H9 (cell line): ENCODE measurements at regions not wholly inside any gene's neighbourhood (a gene's known extent, or its start where the extent isn't known, plus 50 kb on each side); places are given as distances from the start of the nearest gene placed in this dataset.

Source experiments
- DNase-seq: peaks from one replicate; pipeline ENCODE4 v3.0.0-alpha.2; 2017
- H2AFZ ChIP-seq: one replicate; pipeline ENCODE4 v1.6.1; 2013; ENCODE audit warnings: mild to moderate bottlenecking, low read length, control low read depth, moderate library complexity
- H2AK5ac ChIP-seq: 2 replicates; pipeline ENCODE4 v1.6.1; 2013; ENCODE audit warnings: low read length, control low read depth, mixed read lengths; ENCODE audit not compliant: insufficient read length
- H2BK120ac ChIP-seq: one replicate; pipeline ENCODE4 v1.6.1; 2013; ENCODE audit warnings: low read depth, mild to moderate bottlenecking, low read length, control low read depth, inconsistent platforms; ENCODE audit not compliant: poor library complexity, severe bottlenecking
- H2BK12ac ChIP-seq: 2 replicates; pipeline ENCODE4 v1.6.1; 2013; ENCODE audit warnings: low read length, control low read depth, mixed read lengths, low read depth; ENCODE audit not compliant: insufficient read length
- H2BK15ac ChIP-seq: 2 replicates; pipeline ENCODE4 v1.6.1; 2013; ENCODE audit warnings: low read depth, low read length, control low read depth
- H2BK20ac ChIP-seq: one replicate; pipeline ENCODE4 v1.6.1; 2013; ENCODE audit warnings: low read depth, mild to moderate bottlenecking, low read length, control low read depth, inconsistent platforms; ENCODE audit not compliant: poor library complexity, severe bottlenecking
- H2BK5ac ChIP-seq: 2 replicates; pipeline ENCODE4 v1.6.1; 2013; ENCODE audit warnings: low read length, control low read depth, mixed read lengths; ENCODE audit not compliant: insufficient read length
- H3K14ac ChIP-seq: 2 replicates; pipeline ENCODE4 v1.6.1; 2013; ENCODE audit warnings: low read length, control low read depth; ENCODE audit not compliant: insufficient read depth
- H3K18ac ChIP-seq: 2 replicates; pipeline ENCODE4 v1.6.1; 2013; ENCODE audit warnings: low read depth, mild to moderate bottlenecking, mixed read lengths, low read length, control low read depth; ENCODE audit not compliant: insufficient read length
- H3K23ac ChIP-seq: 2 replicates; pipeline ENCODE4 v1.6.1; 2013; ENCODE audit warnings: low read length, control low read depth, mixed read lengths, low read depth; ENCODE audit not compliant: insufficient read length
- H3K23me2 ChIP-seq: 2 replicates; pipeline ENCODE4 v1.6.1; 2013; ENCODE audit warnings: low read depth, mild to moderate bottlenecking, mixed read lengths, low read length, control low read depth; ENCODE audit not compliant: insufficient read length, poor library complexity, severe bottlenecking
- H3K27ac ChIP-seq: 2 replicates; pipeline ENCODE4 v1.5.1; 2013; ENCODE audit warnings: low read length, control low read depth, mixed read lengths, low read depth; ENCODE audit not compliant: insufficient read length
- H3K27me3 ChIP-seq: 2 replicates; pipeline ENCODE4 v1.6.1; 2013; ENCODE audit warnings: low read length, control low read depth, inconsistent platforms; ENCODE audit not compliant: insufficient read depth
- H3K4ac ChIP-seq: 2 replicates; pipeline ENCODE4 v1.6.1; 2013; ENCODE audit warnings: low read depth, mild to moderate bottlenecking, control low read depth, inconsistent platforms, low read length, moderate library complexity
- H3K4me1 ChIP-seq: 2 replicates; pipeline ENCODE4 v1.6.1; 2013; ENCODE audit warnings: low read length, control low read depth, inconsistent platforms; ENCODE audit not compliant: insufficient read depth
- H3K4me2 ChIP-seq: 2 replicates; pipeline ENCODE4 v1.6.1; 2013; ENCODE audit warnings: low read length, control low read depth, mixed read lengths; ENCODE audit not compliant: insufficient read length, insufficient read depth
- H3K56ac ChIP-seq: 2 replicates; pipeline ENCODE4 v1.6.1; 2013; ENCODE audit warnings: low read depth, mild to moderate bottlenecking, mixed read lengths, low read length, control low read depth; ENCODE audit not compliant: insufficient read length
- H3K79me1 ChIP-seq: 2 replicates; pipeline ENCODE4 v1.6.1; 2013; ENCODE audit warnings: low read depth, mild to moderate bottlenecking, moderate library complexity, low read length, control low read depth, inconsistent platforms; ENCODE audit not compliant: insufficient read depth, poor library complexity, severe bottlenecking
- H3K79me2 ChIP-seq: 2 replicates; pipeline ENCODE4 v1.6.1; 2013; ENCODE audit warnings: low read length, control low read depth, inconsistent platforms; ENCODE audit not compliant: insufficient read depth
- H3K9ac ChIP-seq: 2 replicates; pipeline ENCODE4 v1.6.1; 2013; ENCODE audit warnings: low read length, control low read depth, mixed read lengths; ENCODE audit not compliant: insufficient read length; ENCODE audit errors: extremely low read depth
- H3K9me3 ChIP-seq: one replicate; pipeline ENCODE4 v1.6.1; 2013; ENCODE audit warnings: low read depth, low read length, inconsistent platforms; ENCODE audit not compliant: control insufficient read depth
- H3T11ph ChIP-seq: one replicate; pipeline ENCODE4 v1.6.1; 2013; ENCODE audit warnings: mild to moderate bottlenecking, low read length, control low read depth, inconsistent platforms
- H4K20me1 ChIP-seq: one replicate; pipeline ENCODE4 v1.6.1; 2013; ENCODE audit not compliant: control insufficient read depth, insufficient read length, insufficient read depth
- H4K5ac ChIP-seq: 2 replicates; pipeline ENCODE4 v1.6.1; 2013; ENCODE audit warnings: low read depth, mild to moderate bottlenecking, mixed read lengths, low read length, control low read depth; ENCODE audit not compliant: insufficient read length
- H4K8ac ChIP-seq: replicated peaks from 2 replicates; pipeline ENCODE4 v1.6.1; 2013; ENCODE audit warnings: low read length, control low read depth, mixed read lengths, low read depth; ENCODE audit not compliant: insufficient read length
- H4K91ac ChIP-seq: 2 replicates; pipeline ENCODE4 v1.6.1; 2013; ENCODE audit warnings: low read depth, mild to moderate bottlenecking, moderate library complexity, mixed read lengths, low read length, control low read depth; ENCODE audit not compliant: insufficient read length
- H3K27ac Mint-ChIP-seq, 3 experiments: 2 replicates in 2 of 3; 3 replicates in 1 of 3; pipeline ENCODE4 v1.8.0; 2020 to 2021; ENCODE audit warnings: mixed read lengths in 3 of 3, mild to moderate bottlenecking in 1 of 3, moderate library complexity in 1 of 3
- H3K27me3 Mint-ChIP-seq: 2 replicates; pipeline ENCODE4 v1.8.0; 2021; ENCODE audit warnings: low read depth, mild to moderate bottlenecking, moderate library complexity, mixed read lengths
- H3K36me3 Mint-ChIP-seq, 3 experiments: 2 replicates in 2 of 3; 3 replicates in 1 of 3; pipeline ENCODE4 v1.8.0; 2020 to 2021; ENCODE audit warnings: low read depth in 3 of 3, mixed read lengths in 3 of 3; ENCODE audit not compliant: insufficient read depth in 1 of 3
- H3K4me1 Mint-ChIP-seq, 2 experiments: 2 replicates each; pipeline ENCODE4 v1.8.0; 2020; ENCODE audit warnings: mixed read lengths in 2 of 2
- H3K4me3 Mint-ChIP-seq, 2 experiments: 2 replicates in 1 of 2; 3 replicates in 1 of 2; pipeline ENCODE4 v1.8.0; 2020 to 2021; ENCODE audit warnings: mild to moderate bottlenecking in 2 of 2, mixed read lengths in 2 of 2, moderate library complexity in 1 of 2
- H3K9me3 Mint-ChIP-seq, 2 experiments: 2 replicates in 1 of 2; 3 replicates in 1 of 2; pipeline ENCODE4 v1.8.0; 2020; ENCODE audit warnings: mild to moderate bottlenecking in 2 of 2, mixed read lengths in 2 of 2, moderate library complexity in 1 of 2
- WGBS: extraction: QIAGEN DNeasy Blood & Tissue Kit; methylation state at CpG from one replicate; pipeline ENCODE4 v1.1.7; 2013; ENCODE audit warnings: missing lambda C conversion rate, low lambda C conversion rate, mixed read lengths; ENCODE audit not compliant: insufficient read length; ENCODE audit errors: extremely low coverage; 5-methylcytosine and 5-hydroxymethylcytosine counted together
- TF ChIP-seq, protein P1 (sequence below): fragments of 200-600 bp; sonication (generic); conservative IDR thresholded peaks from 3 replicates; pipeline ENCODE4 v1.8.0; 2021; ENCODE audit warnings: antibody characterized with exemption, mild to moderate bottlenecking

DNA sequence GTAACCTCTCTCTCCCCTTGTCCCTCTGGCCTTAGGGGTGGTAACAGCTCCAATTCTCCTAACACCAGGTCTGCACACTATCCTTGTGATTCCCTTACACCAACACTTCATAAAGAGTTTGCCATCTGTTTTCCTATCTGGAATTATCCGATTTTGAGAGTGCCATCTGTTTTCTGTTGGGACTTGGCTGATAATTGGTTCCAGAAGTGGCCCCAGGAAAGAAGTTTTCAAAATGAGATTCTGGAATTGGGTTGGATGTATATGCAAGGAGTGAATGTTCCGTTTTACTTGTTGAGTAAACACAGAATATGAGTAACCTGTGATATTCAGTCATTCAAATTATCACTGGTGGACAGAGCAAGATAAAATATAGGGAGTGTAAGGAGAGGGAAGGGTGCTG is 134.1 kb upstream of the HS3ST3A1 start:
- peaks cover 3 to 22% (median 5%) of the 10 kb centered on the region in 3 experiments; a peak in 6 of 7 replicates for H3K36me3 Mint-ChIP-seq
- H2AFZ ChIP-seq: no peak overlapping the region

More for the DNA sequence above, 134.1 kb upstream of the HS3ST3A1 start:
- peaks cover 15 to 18% of the 10 kb centered on the region in 2 experiments for H3K9me3 Mint-ChIP-seq
- Histone ChIP-seq H2BK12ac (no peak overlapping the region), H3K56ac (no peak overlapping the region), H3K18ac (no peak overlapping the region), H4K20me1 (no peaks in the 10 kb centered on the region), H4K8ac (no peak overlapping the region), H3K23ac (no peak overlapping the region), H3T11ph (no peak overlapping the region), H2BK20ac (no peak overlapping the region), H3K27me3 (no peaks in the 10 kb centered on the region), H3K14ac (no peak overlapping the region), H3K9me3 (no peaks in the 10 kb centered on the region), H3K4me1 (no peaks in the 10 kb centered on the region), H3K23me2 (no peaks in the 10 kb centered on the region), H2BK120ac (no peak overlapping the region), H2BK15ac (no peak overlapping the region), H3K79me1 (no peaks in the 10 kb centered on the region), H2BK5ac (no peak overlapping the region), H3K27ac (no peak overlapping the region), H4K91ac (no peak overlapping the region), H2AK5ac (no peak overlapping the region), H3K4ac (no peak overlapping the region), H3K4me2 (no peak overlapping the region), H4K5ac (no peak overlapping the region), H3K9ac (no peak overlapping the region), H3K79me2 (no peaks in the 10 kb centered on the region)
- H3K27me3 Mint-ChIP-seq: no peaks in the 10 kb centered on the region
- H3K4me1 Mint-ChIP-seq: peaks cover 0 to 2% of the 10 kb centered on the region in 2 experiments; a peak in 1 of 4 replicates
- no peak for DNase-seq
- no peak overlapping the region for H3K27ac Mint-ChIP-seq
- no CpG with 5 or more reads among the region's 2 CpGs for WGBS
- H3K4me3 Mint-ChIP-seq: no peak overlapping the region
- TF ChIP-seq, protein P1, sequence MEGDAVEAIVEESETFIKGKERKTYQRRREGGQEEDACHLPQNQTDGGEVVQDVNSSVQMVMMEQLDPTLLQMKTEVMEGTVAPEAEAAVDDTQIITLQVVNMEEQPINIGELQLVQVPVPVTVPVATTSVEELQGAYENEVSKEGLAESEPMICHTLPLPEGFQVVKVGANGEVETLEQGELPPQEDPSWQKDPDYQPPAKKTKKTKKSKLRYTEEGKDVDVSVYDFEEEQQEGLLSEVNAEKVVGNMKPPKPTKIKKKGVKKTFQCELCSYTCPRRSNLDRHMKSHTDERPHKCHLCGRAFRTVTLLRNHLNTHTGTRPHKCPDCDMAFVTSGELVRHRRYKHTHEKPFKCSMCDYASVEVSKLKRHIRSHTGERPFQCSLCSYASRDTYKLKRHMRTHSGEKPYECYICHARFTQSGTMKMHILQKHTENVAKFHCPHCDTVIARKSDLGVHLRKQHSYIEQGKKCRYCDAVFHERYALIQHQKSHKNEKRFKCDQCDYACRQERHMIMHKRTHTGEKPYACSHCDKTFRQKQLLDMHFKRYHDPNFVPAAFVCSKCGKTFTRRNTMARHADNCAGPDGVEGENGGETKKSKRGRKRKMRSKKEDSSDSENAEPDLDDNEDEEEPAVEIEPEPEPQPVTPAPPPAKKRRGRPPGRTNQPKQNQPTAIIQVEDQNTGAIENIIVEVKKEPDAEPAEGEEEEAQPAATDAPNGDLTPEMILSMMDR: no peak
